ENCODE measurements at regions not wholly inside any gene's neighbourhood (a gene's known extent, or its start where the extent isn't known, plus 50 kb on each side); places are given as distances from the start of the nearest gene placed in this dataset.

GRCh38 chr15:45847645-45848044 is 212.8 kb downstream of the SQOR start:
- Histone ChIP-seq H3K9me3 (ENCODE audit: control insufficient read depth, insufficient read depth, low read depth, low read length) (peaks cover 17% of the 10 kb centered on the region), H3K27me3 (ENCODE audit: control insufficient read depth, insufficient read depth, low read length) (no peaks in the 10 kb centered on the region), H3K4me3 (ENCODE audit: low read depth, low read length) (no peak overlapping the region), H3K4me1 (ENCODE audit: control insufficient read depth, insufficient read depth, low read length) (no peaks in the 10 kb centered on the region), H3K27ac (ENCODE audit: low read depth, low read length) (no peak overlapping the region), H3K36me3 (ENCODE audit: control insufficient read depth, insufficient read depth, low read length) (no peaks in the 10 kb centered on the region), H3K9ac (ENCODE audit: low read length) (no peak overlapping the region)

GRCh38 chr15:45849136-45849535 is 214.3 kb downstream of the SQOR start:
- H3K4me1 ChIP-seq (ENCODE audit: control insufficient read depth, insufficient read depth, low read length), result no peaks in the 10 kb centered on the region
- no peaks in the 10 kb centered on the region for H3K36me3 ChIP-seq (ENCODE audit: control insufficient read depth, insufficient read depth, low read length)
- peaks cover 17% of the 10 kb centered on the region for H3K9me3 ChIP-seq (ENCODE audit: control insufficient read depth, insufficient read depth, low read depth, low read length)
- no peak overlapping the region for H3K9ac ChIP-seq (ENCODE audit: low read length)
- H3K27ac ChIP-seq (ENCODE audit: low read depth, low read length), result no peak overlapping the region
- H3K4me3 ChIP-seq (ENCODE audit: low read depth, low read length), result no peak overlapping the region
- H3K27me3 ChIP-seq (ENCODE audit: control insufficient read depth, insufficient read depth, low read length), result no peaks in the 10 kb centered on the region

- H3K4me3 ChIP-seq (ENCODE audit: low read depth, low read length), result no peak overlapping the region
- peaks cover 14% of the 10 kb centered on the region for H3K9me3 ChIP-seq (ENCODE audit: control insufficient read depth, insufficient read depth, low read depth, low read length)
- no peaks in the 10 kb centered on the region for H3K36me3 ChIP-seq (ENCODE audit: control insufficient read depth, insufficient read depth, low read length)
- H3K4me1 ChIP-seq (ENCODE audit: control insufficient read depth, insufficient read depth, low read length), result no peaks in the 10 kb centered on the region
- no peak overlapping the region for H3K9ac ChIP-seq (ENCODE audit: low read length)
- no peaks in the 10 kb centered on the region for H3K27me3 ChIP-seq (ENCODE audit: control insufficient read depth, insufficient read depth, low read length)
- no peak overlapping the region for H3K27ac ChIP-seq (ENCODE audit: low read depth, low read length)
These were observed 219.8 kb downstream of the SQOR start for GRCh38 chr15:45854455-45855202.

- Histone ChIP-seq H3K9ac (ENCODE audit: low read length) (no peak overlapping the region), H3K36me3 (ENCODE audit: control insufficient read depth, insufficient read depth, low read length) (no peaks in the 10 kb centered on the region), H3K4me3 (ENCODE audit: low read depth, low read length) (no peak overlapping the region), H3K27me3 (ENCODE audit: control insufficient read depth, insufficient read depth, low read length) (no peaks in the 10 kb centered on the region), H3K4me1 (ENCODE audit: control insufficient read depth, insufficient read depth, low read length) (no peaks in the 10 kb centered on the region), H3K27ac (ENCODE audit: low read depth, low read length) (no peak overlapping the region), H3K9me3 (ENCODE audit: control insufficient read depth, insufficient read depth, low read depth, low read length) (peaks cover 6% of the 10 kb centered on the region)
These were observed 220.5 kb downstream of the SQOR start for GRCh38 chr15:45855210-45855906.

GRCh38 chr15:45855907-45856579 is 221.2 kb downstream of the SQOR start:
- Histone ChIP-seq H3K9me3 (ENCODE audit: control insufficient read depth, insufficient read depth, low read depth, low read length) (no peaks in the 10 kb centered on the region), H3K36me3 (ENCODE audit: control insufficient read depth, insufficient read depth, low read length) (no peaks in the 10 kb centered on the region), H3K9ac (ENCODE audit: low read length) (no peak overlapping the region), H3K27me3 (ENCODE audit: control insufficient read depth, insufficient read depth, low read length) (no peaks in the 10 kb centered on the region), H3K4me3 (ENCODE audit: low read depth, low read length) (no peak overlapping the region), H3K4me1 (ENCODE audit: control insufficient read depth, insufficient read depth, low read length) (no peaks in the 10 kb centered on the region), H3K27ac (ENCODE audit: low read depth, low read length) (no peak overlapping the region)

GRCh38 chr15:45857291-45857690 is 222.5 kb downstream of the SQOR start:
- Histone ChIP-seq H3K27me3 (ENCODE audit: control insufficient read depth, insufficient read depth, low read length) (no peaks in the 10 kb centered on the region), H3K27ac (ENCODE audit: low read depth, low read length) (no peak overlapping the region)

GRCh38 chr15:45858491-45858890 is 223.7 kb downstream of the SQOR start:
- H3K4me1 ChIP-seq (ENCODE audit: control insufficient read depth, insufficient read depth, low read length), result no peaks in the 10 kb centered on the region
- no peak overlapping the region for H3K27ac ChIP-seq (ENCODE audit: low read depth, low read length)
- H3K27me3 ChIP-seq (ENCODE audit: control insufficient read depth, insufficient read depth, low read length), result no peaks in the 10 kb centered on the region
- H3K9me3 ChIP-seq (ENCODE audit: control insufficient read depth, insufficient read depth, low read depth, low read length), result no peaks in the 10 kb centered on the region
- no peak overlapping the region for H3K4me3 ChIP-seq (ENCODE audit: low read depth, low read length)
- H3K36me3 ChIP-seq (ENCODE audit: control insufficient read depth, insufficient read depth, low read length), result no peaks in the 10 kb centered on the region
- no peak overlapping the region for H3K9ac ChIP-seq (ENCODE audit: low read length)

More at GRCh38 chr15:45857291-45857690, 222.5 kb downstream of the SQOR start:
- H3K9me3 ChIP-seq (ENCODE audit: control insufficient read depth, insufficient read depth, low read depth, low read length), result no peaks in the 10 kb centered on the region
- no peaks in the 10 kb centered on the region for H3K4me1 ChIP-seq (ENCODE audit: control insufficient read depth, insufficient read depth, low read length)
- no peaks in the 10 kb centered on the region for H3K36me3 ChIP-seq (ENCODE audit: control insufficient read depth, insufficient read depth, low read length)
- no peak overlapping the region for H3K4me3 ChIP-seq (ENCODE audit: low read depth, low read length)
- no peak overlapping the region for H3K9ac ChIP-seq (ENCODE audit: low read length)

GRCh38 chr15:45862034-45862433 is 227.2 kb downstream of the SQOR start:
- no peak overlapping the region for H3K9ac ChIP-seq (ENCODE audit: low read length)
- H3K4me1 ChIP-seq (ENCODE audit: control insufficient read depth, insufficient read depth, low read length), result no peaks in the 10 kb centered on the region
- no peaks in the 10 kb centered on the region for H3K9me3 ChIP-seq (ENCODE audit: control insufficient read depth, insufficient read depth, low read depth, low read length)
- H3K4me3 ChIP-seq (ENCODE audit: low read depth, low read length), result no peak overlapping the region
- no peaks in the 10 kb centered on the region for H3K27me3 ChIP-seq (ENCODE audit: control insufficient read depth, insufficient read depth, low read length)
- H3K27ac ChIP-seq (ENCODE audit: low read depth, low read length), result no peak overlapping the region
- H3K36me3 ChIP-seq (ENCODE audit: control insufficient read depth, insufficient read depth, low read length), result no peaks in the 10 kb centered on the region

- Histone ChIP-seq H3K9me3 (ENCODE audit: control insufficient read depth, insufficient read depth, low read depth, low read length) (no peaks in the 10 kb centered on the region), H3K36me3 (ENCODE audit: control insufficient read depth, insufficient read depth, low read length) (no peaks in the 10 kb centered on the region), H3K4me3 (ENCODE audit: low read depth, low read length) (no peak overlapping the region), H3K9ac (ENCODE audit: low read length) (no peak overlapping the region), H3K27ac (ENCODE audit: low read depth, low read length) (no peak overlapping the region), H3K4me1 (ENCODE audit: control insufficient read depth, insufficient read depth, low read length) (no peaks in the 10 kb centered on the region), H3K27me3 (ENCODE audit: control insufficient read depth, insufficient read depth, low read length) (no peaks in the 10 kb centered on the region)
These were observed 229.2 kb downstream of the SQOR start for GRCh38 chr15:45863881-45864580.

- Histone ChIP-seq H3K36me3 (ENCODE audit: control insufficient read depth, insufficient read depth, low read length) (no peaks in the 10 kb centered on the region), H3K27me3 (ENCODE audit: control insufficient read depth, insufficient read depth, low read length) (no peaks in the 10 kb centered on the region), H3K4me1 (ENCODE audit: control insufficient read depth, insufficient read depth, low read length) (peaks cover 5% of the 10 kb centered on the region; the same call in 1 of the 2 replicates), H3K9me3 (ENCODE audit: control insufficient read depth, insufficient read depth, low read depth, low read length) (no peaks in the 10 kb centered on the region; the same call in 1 of the 2 replicates), H3K27ac (ENCODE audit: low read depth, low read length) (no peak overlapping the region), H3K4me3 (ENCODE audit: low read depth, low read length) (no peak overlapping the region), H3K9ac (ENCODE audit: low read length) (no peak overlapping the region)
These were observed 231.8 kb downstream of the SQOR start for GRCh38 chr15:45866616-45867015.

Data from HUES6 (cell line).